GM12878 (cell line): ENCODE measurements at regions not wholly inside any gene's neighbourhood (a gene's known extent, or its start where the extent isn't known, plus 50 kb on each side); places are given as distances from the start of the nearest gene placed in this dataset.
"Not testable (repeated sequence)": the region's sequence is repeated elsewhere in the genome, so short reads cannot be mapped to it uniquely, and the experiment has no call there.

ENCODE experiments used
- BRCA1 ChIP-seq: IDR thresholded peaks from 2 replicates; pipeline ENCODE4 v1.6.1; 2011; ENCODE audit warnings: low read depth, low read length, improper control_type of control experiment
- CTCF ChIP-seq, 3 experiments: IDR thresholded peaks in 2 of 3; conservative IDR thresholded peaks in 1 of 3; 2 replicates each; pipeline ENCODE4 v1.5.1; 2011; ENCODE audit warnings: low read depth in 3 of 3, low read length in 3 of 3, mild to moderate bottlenecking in 3 of 3, control low read depth in 2 of 3, moderate library complexity in 2 of 3, inconsistent platforms in 1 of 3, mixed read lengths in 1 of 3; ENCODE audit not compliant: control insufficient read depth in 2 of 3, insufficient read depth in 1 of 3; ENCODE audit errors: extremely low read depth in 1 of 3
- EED ChIP-seq: sonication (generic); IDR thresholded peaks from 2 replicates; pipeline ENCODE4 v1.6.1; 2016; ENCODE audit warnings: antibody characterized with exemption, low read depth
- EZH2 ChIP-seq: IDR thresholded peaks from 2 replicates; pipeline ENCODE4 v1.6.1; 2012; ENCODE audit warnings: low read depth, mild to moderate bottlenecking, control low read depth, inconsistent platforms, low read length, borderline replicate concordance; ENCODE audit not compliant: control insufficient read depth
- POLR2AphosphoS5 ChIP-seq: IDR thresholded peaks from 2 replicates; pipeline ENCODE4 v1.6.1; 2011; ENCODE audit warnings: mild to moderate bottlenecking, low read length, inconsistent platforms
- POU2F2 ChIP-seq: IDR thresholded peaks from 3 replicates; pipeline ENCODE4 v1.6.1; 2011; ENCODE audit warnings: low read depth, mild to moderate bottlenecking, low read length, borderline replicate concordance
- RCOR1 ChIP-seq: conservative IDR thresholded peaks from 2 replicates; pipeline ENCODE4 v1.6.1; 2012; ENCODE audit warnings: low read depth, low read length, improper control_type of control experiment
- RELA ChIP-seq: fragments of 450-650 bp; IDR thresholded peaks from 2 replicates; pipeline ENCODE4 v1.8.0; 2014; ENCODE audit warnings: borderline replicate concordance; ENCODE audit not compliant: partially characterized antibody
- TBL1XR1 ChIP-seq: IDR thresholded peaks from 2 replicates; pipeline ENCODE4 v1.6.1; 2012; ENCODE audit warnings: low read depth, low read length, improper control_type of control experiment
- TCF7 ChIP-seq: IDR thresholded peaks from 2 replicates; pipeline ENCODE4 v1.6.1; 2014; ENCODE audit warnings: antibody characterized with exemption, borderline replicate concordance
- USF1 ChIP-seq: IDR thresholded peaks from 2 replicates; pipeline ENCODE4 v1.6.1; 2011; ENCODE audit warnings: borderline replicate concordance, low read depth, mild to moderate bottlenecking, moderate library complexity, mixed read lengths, low read length; ENCODE audit not compliant: insufficient read depth; ENCODE audit errors: extremely low read length
- ZNF274 ChIP-seq: IDR thresholded peaks from one replicate; pipeline ENCODE4 v1.8.0; 2011; ENCODE audit not compliant: insufficient read length, insufficient read depth
- ZNF384 ChIP-seq: IDR thresholded peaks from 2 replicates; pipeline ENCODE4 v1.6.1; 2012; ENCODE audit warnings: low read depth, mild to moderate bottlenecking, low read length, improper control_type of control experiment, borderline replicate concordance

- TF ChIP-seq CTCF (IDR thresholded peaks at IDR 0.05 in 2 of 3, conservative IDR thresholded peaks at IDR 0.05 in 1 of 3; ENCODE audit: control insufficient read depth in 2 of 3, extremely low read depth in 1 of 3, insufficient read depth in 1 of 3, low read depth in 3 of 3, low read length in 3 of 3); POLR2AphosphoS5; USF1; EZH2; EED; ZNF274; BRCA1; RCOR1; POU2F2; TBL1XR1; ZNF384; TCF7; RELA: not testable (repeated sequence)
Measured at GRCh38 chr9:40991100-40991740, 137.3 kb downstream of the FOXD4L6 start.
